HCT116 (cell line): ENCODE measurements at regions not wholly inside any gene's neighbourhood (a gene's known extent, or its start where the extent isn't known, plus 50 kb on each side); places are given as distances from the start of the nearest gene placed in this dataset.

ENCODE experiments used
- ATAC-seq: fragments of 200-7000 bp; cut with Tn5 transposase; 2 replicates; pipeline ENCODE4 v1.9.1; 2020; ENCODE audit warnings: mild to moderate bottlenecking, moderate library complexity
- BruUV-seq: library from RNA; stranded (reverse); fragments of 400-500 nt; replicated peaks from 2 replicates; lab custom pipeline; 2021; lab: Mats Ljungman, UMichigan
- CTCF ChIA-PET: fragments of 300-600 bp; sonication (Branson Sonifier 250); formaldehyde crosslinking; loops from one replicate; lab custom pipeline; 2021; ENCODE audit warnings: antibody characterized with exemption; lab: Charles Lee
- POLR2A ChIA-PET: fragments of 300-600, 350-600 bp; sonication (Branson Sonifier 250); formaldehyde crosslinking; loops from one replicate; lab custom pipeline; 2021; ENCODE audit warnings: antibody characterized with exemption; lab: Charles Lee
- RAD21 ChIA-PET, 2 experiments: fragments of 300-600 bp; sonication (Branson Sonifier 250); formaldehyde crosslinking; loops; one replicate each; lab custom pipeline; 2023; ENCODE audit warnings: low total read pairs in 2 of 2; ENCODE audit not compliant: uncharacterized antibody in 2 of 2, unreplicated experiment in 2 of 2, low non-redundant PET in 1 of 2; lab: Charles Lee
- DNase-seq: peaks from one replicate; pipeline ENCODE4 v3.0.0-alpha.2; 2010; ENCODE audit warnings: low read depth, low spot score
- H2AFZ ChIP-seq: fragments of 200-600 bp; shearing (Covaris generic), sonication (generic); 2 replicates; pipeline ENCODE4 v1.6.1; 2017; ENCODE audit warnings: low read depth, mixed run types, mixed read lengths, antibody characterized with exemption, low read length; ENCODE audit not compliant: poor library complexity, severe bottlenecking
- H3K27ac ChIP-seq: 2 replicates; pipeline ENCODE4 v1.5.1; 2012; ENCODE audit warnings: low read depth, low read length
- H3K27me3 ChIP-seq: fragments of 200-600 bp; sonication (generic); 2 replicates; pipeline ENCODE4 v1.6.1; 2016; ENCODE audit warnings: mixed run types, low read length, mixed read lengths; ENCODE audit not compliant: insufficient read depth
- H3K36me3 ChIP-seq, 2 experiments: fragments of 200-500 bp in 1 of 2; fragments of 200-600 bp in 1 of 2; sonication (Bioruptor generic) in 1 of 2; sonication (generic) in 1 of 2; 2 replicates each; pipeline versions ENCODE4 v1.5.1 to v1.6.1; 2014 to 2016; ENCODE audit warnings: low read length in 2 of 2, inconsistent platforms in 1 of 2, mixed read lengths in 1 of 2, mixed run types in 1 of 2; ENCODE audit not compliant: insufficient read depth in 2 of 2, control insufficient read depth in 1 of 2
- H3K4me1 ChIP-seq, 2 experiments: fragments of 200-600 bp in 1 of 2; sonication (generic) in 1 of 2; 2 replicates each; pipeline versions ENCODE4 v1.5.1 to v1.6.1; 2012 to 2017; ENCODE audit warnings: low read length in 2 of 2, inconsistent platforms in 1 of 2, mild to moderate bottlenecking in 1 of 2, mixed read lengths in 1 of 2, mixed run types in 1 of 2, moderate library complexity in 1 of 2; ENCODE audit not compliant: insufficient read depth in 2 of 2, control insufficient read depth in 1 of 2
- H3K4me2 ChIP-seq: fragments of 200-600 bp; sonication (generic); 2 replicates; pipeline ENCODE4 v1.6.1; 2017; ENCODE audit warnings: mixed run types, low read length, mixed read lengths
- H3K4me3 ChIP-seq, 2 experiments: fragments of 200-600 bp in 1 of 2; sonication (generic) in 1 of 2; replicated peaks in 1 of 2; 2 replicates each; pipeline ENCODE4 v1.5.1; 2011 to 2016; ENCODE audit warnings: low read length in 2 of 2, control low read depth in 1 of 2, low read depth in 1 of 2, mild to moderate bottlenecking in 1 of 2, mixed read lengths in 1 of 2, mixed run types in 1 of 2
- H3K79me2 ChIP-seq: fragments of 200-600 bp; sonication (generic); 2 replicates; pipeline ENCODE4 v1.6.1; 2017; ENCODE audit warnings: mild to moderate bottlenecking, mixed run types, low read length, moderate library complexity, mixed read lengths; ENCODE audit not compliant: insufficient read depth
- H3K9ac ChIP-seq: fragments of 200-600 bp; sonication (generic); 2 replicates; pipeline ENCODE4 v1.6.1; 2016; ENCODE audit warnings: low read length, mixed read lengths
- H3K9me2 ChIP-seq: fragments of 200-600 bp; sonication (generic), shearing (Covaris generic); 2 replicates; pipeline ENCODE4 v1.6.1; 2017; ENCODE audit warnings: mixed run types, mild to moderate bottlenecking, moderate library complexity; ENCODE audit not compliant: insufficient read depth
- H3K9me3 ChIP-seq, 2 experiments: fragments of 200-500 bp in 1 of 2; fragments of 200-600 bp in 1 of 2; sonication (Bioruptor generic) in 1 of 2; sonication (generic) in 1 of 2; 2 replicates each; pipeline ENCODE4 v1.6.1; 2014 to 2017; ENCODE audit warnings: low read length in 2 of 2, mixed read lengths in 2 of 2, inconsistent platforms in 1 of 2, low read depth in 1 of 2, mild to moderate bottlenecking in 1 of 2, mixed run types in 1 of 2, moderate library complexity in 1 of 2; ENCODE audit not compliant: control insufficient read depth in 1 of 2, insufficient read depth in 1 of 2
- H4K20me1 ChIP-seq: fragments of 200-600 bp; sonication (generic), shearing (Covaris generic); 2 replicates; pipeline ENCODE4 v1.6.1; 2017; ENCODE audit warnings: mixed run types, mild to moderate bottlenecking, moderate library complexity; ENCODE audit not compliant: insufficient read depth
- CBX3 ChIP-seq: IDR thresholded peaks from 2 replicates; pipeline ENCODE4 v1.6.1; 2012; ENCODE audit warnings: low read depth
- CEBPB ChIP-seq: IDR thresholded peaks from 2 replicates; pipeline ENCODE4 v1.6.1; 2012; ENCODE audit warnings: low read depth
- MAX ChIP-seq: IDR thresholded peaks from 2 replicates; pipeline ENCODE4 v1.6.1; 2012
- POLR2A ChIP-seq: IDR thresholded peaks from 2 replicates; pipeline ENCODE4 v1.7.0; 2011; ENCODE audit warnings: borderline replicate concordance; ENCODE audit not compliant: insufficient read depth, insufficient read length; ENCODE audit errors: extremely low read depth
- RAD21 ChIP-seq: IDR thresholded peaks from 2 replicates; pipeline ENCODE4 v1.6.1; 2012; ENCODE audit warnings: low read depth, mild to moderate bottlenecking
- SP1 ChIP-seq: IDR thresholded peaks from 2 replicates; pipeline ENCODE4 v1.6.1; 2012; ENCODE audit warnings: low read depth
- ZFX ChIP-seq: fragments of 450-650 bp; IDR thresholded peaks from 2 replicates; pipeline ENCODE4 v1.6.1; 2017
- intact Hi-C: fragments of 100-400 bp; cut with micrococcal nuclease; formaldehyde crosslinking; loops from 2 replicates; pipeline ENCODE4 v1.10.0; 2022

GRCh38 chr4:28317221-28317620 is 1456.6 kb downstream of the STIM2 start:
- TF ChIP-seq POLR2A, result no peak
- no peak for TF ChIP-seq CBX3
- TF ChIP-seq RAD21, result no peak
- TF ChIP-seq CEBPB, result no peak
- TF ChIP-seq ZFX, result no peak
- no peak for TF ChIP-seq MAX
- TF ChIP-seq, all 23 proteins: peak for 0
- H3K4me1 ChIP-seq, result no peaks in the 10 kb centered on the region
- BruUV-seq, result no TSS peak
- ATAC-seq, result no peak
- no peaks in the 10 kb centered on the region for H3K27me3 ChIP-seq
- no peak overlapping the region for H3K9ac ChIP-seq
- no peak for DNase-seq
- H3K4me2 ChIP-seq, result no peak overlapping the region
- ChIA-PET RAD21 (no interaction called here), POLR2A (no interaction called here), CTCF (no interaction called here)
- H4K20me1 ChIP-seq, result no peaks in the 10 kb centered on the region; the same call in 1 of the 2 replicates
- no peaks in the 10 kb centered on the region for H3K79me2 ChIP-seq
- no peaks in the 10 kb centered on the region for H3K9me2 ChIP-seq
- no peaks in the 10 kb centered on the region for H3K9me3 ChIP-seq
- no peak overlapping the region for H3K27ac ChIP-seq
- no peak overlapping the region for H3K4me3 ChIP-seq
- intact Hi-C loops, result no loop called here
- no peak overlapping the region for H2AFZ ChIP-seq
- no peaks in the 10 kb centered on the region for H3K36me3 ChIP-seq

GRCh38 chr4:28334249-28334648 is 1473.6 kb downstream of the STIM2 start:
- H3K4me3 ChIP-seq, result no peak overlapping the region
- ChIA-PET POLR2A (no interaction called here), RAD21 (no interaction called here), CTCF (no interaction called here)
- H3K9ac ChIP-seq, result no peak overlapping the region
- no peak for TF ChIP-seq SP1
- no peaks in the 10 kb centered on the region for H3K9me3 ChIP-seq
- intact Hi-C loops, result no loop called here
- DNase-seq, result no peak
- no peaks in the 10 kb centered on the region for H3K79me2 ChIP-seq
- H3K4me1 ChIP-seq, result no peaks in the 10 kb centered on the region
- no TSS peak for BruUV-seq
- ATAC-seq, result no peak
- H3K36me3 ChIP-seq, result no peaks in the 10 kb centered on the region
- H2AFZ ChIP-seq, result no peak overlapping the region
- no peaks in the 10 kb centered on the region for H3K9me2 ChIP-seq
- H3K4me2 ChIP-seq, result no peak overlapping the region
- no peaks in the 10 kb centered on the region for H4K20me1 ChIP-seq
- no peaks in the 10 kb centered on the region for H3K27me3 ChIP-seq
- H3K27ac ChIP-seq, result no peak overlapping the region
